Trophoblast cell (in vitro differentiated cells and primary cell): ENCODE measurements at regions not wholly inside any gene's neighbourhood (a gene's known extent, or its start where the extent isn't known, plus 50 kb on each side); places are given as distances from the start of the nearest gene placed in this dataset.
"Not testable (repeated sequence)": the region's sequence is repeated elsewhere in the genome, so short reads cannot be mapped to it uniquely, and the experiment has no call there.

Experiments used
- DNase-seq, 2 donors: peaks; one replicate each; pipeline ENCODE4 v3.0.0-alpha.2; 2016
- H2AFZ ChIP-seq: 2 replicates; pipeline ENCODE4 v1.6.1; 2013; ENCODE audit warnings: low read length, moderate library complexity, mild to moderate bottlenecking; ENCODE audit not compliant: insufficient read depth, poor library complexity
- H2AK5ac ChIP-seq: 2 replicates; pipeline ENCODE4 v1.6.1; 2013; ENCODE audit warnings: mild to moderate bottlenecking, low read length
- H2BK120ac ChIP-seq: 2 replicates; pipeline ENCODE4 v1.6.1; 2013; ENCODE audit warnings: low read length, mild to moderate bottlenecking, moderate library complexity; ENCODE audit not compliant: insufficient read depth, poor library complexity
- H2BK12ac ChIP-seq: 2 replicates; pipeline ENCODE4 v1.6.1; 2013; ENCODE audit warnings: mild to moderate bottlenecking, low read length, moderate library complexity
- H2BK5ac ChIP-seq: 2 replicates; pipeline ENCODE4 v1.6.1; 2013; ENCODE audit warnings: low read length, low read depth, moderate library complexity, mild to moderate bottlenecking; ENCODE audit not compliant: poor library complexity
- H3K14ac ChIP-seq: 2 replicates; pipeline ENCODE4 v1.6.1; 2013; ENCODE audit warnings: mild to moderate bottlenecking, low read length
- H3K18ac ChIP-seq: 2 replicates; pipeline ENCODE4 v1.6.1; 2013; ENCODE audit warnings: mild to moderate bottlenecking, low read length
- H3K23ac ChIP-seq: 2 replicates; pipeline ENCODE4 v1.6.1; 2013; ENCODE audit warnings: low read length
- H3K27ac ChIP-seq: 2 replicates; pipeline ENCODE4 v1.5.1; 2013; ENCODE audit warnings: low read depth, mild to moderate bottlenecking, inconsistent platforms, low read length, moderate library complexity
- H3K27me3 ChIP-seq: 2 replicates; pipeline ENCODE4 v1.6.1; 2013; ENCODE audit warnings: inconsistent platforms, mild to moderate bottlenecking, low read length, moderate library complexity; ENCODE audit not compliant: insufficient read depth
- H3K36me3 ChIP-seq, 2 experiments: 1 replicate in 1 of 2; 2 replicates in 1 of 2; pipeline ENCODE4 v1.6.1; 2013; ENCODE audit warnings: low read length in 2 of 2, mild to moderate bottlenecking in 2 of 2, moderate library complexity in 1 of 2; ENCODE audit not compliant: insufficient read depth in 2 of 2, control insufficient read depth in 1 of 2
- H3K4ac ChIP-seq: 2 replicates; pipeline ENCODE4 v1.6.1; 2013; ENCODE audit warnings: low read depth, mild to moderate bottlenecking, low read length, moderate library complexity
- H3K4me1 ChIP-seq, 2 experiments: 1 replicate in 1 of 2; 2 replicates in 1 of 2; pipeline ENCODE4 v1.6.1; 2013; ENCODE audit warnings: low read length in 2 of 2, mild to moderate bottlenecking in 2 of 2, moderate library complexity in 1 of 2; ENCODE audit not compliant: insufficient read depth in 2 of 2, control insufficient read depth in 1 of 2
- H3K4me2 ChIP-seq: 2 replicates; pipeline ENCODE4 v1.6.1; 2013; ENCODE audit warnings: inconsistent platforms, mild to moderate bottlenecking, low read length, moderate library complexity
- H3K4me3 ChIP-seq: 2 replicates; pipeline ENCODE4 v1.5.1; 2013; ENCODE audit warnings: mild to moderate bottlenecking, low read depth, low read length, inconsistent platforms
- H3K79me1 ChIP-seq: one replicate; pipeline ENCODE4 v1.6.1; 2013; ENCODE audit warnings: low read length
- H3K79me2 ChIP-seq: 2 replicates; pipeline ENCODE4 v1.6.1; 2013; ENCODE audit warnings: low read length, mild to moderate bottlenecking; ENCODE audit not compliant: control insufficient read depth, insufficient read depth, poor library complexity
- H3K9ac ChIP-seq: 2 replicates; pipeline ENCODE4 v1.6.1; 2013; ENCODE audit warnings: mild to moderate bottlenecking, low read length
- H3K9me3 ChIP-seq: 2 replicates; pipeline ENCODE4 v1.6.1; 2013; ENCODE audit warnings: low read depth, mild to moderate bottlenecking, control low read depth, inconsistent platforms, low read length; ENCODE audit not compliant: insufficient read depth
- H4K12ac ChIP-seq: 2 replicates; pipeline ENCODE4 v1.6.1; 2013; ENCODE audit warnings: low read depth, mild to moderate bottlenecking, low read length, moderate library complexity
- H4K8ac ChIP-seq: 2 replicates; pipeline ENCODE4 v1.6.1; 2013; ENCODE audit warnings: low read depth, mild to moderate bottlenecking, low read length, moderate library complexity
- H4K91ac ChIP-seq: one replicate; pipeline ENCODE4 v1.6.1; 2013; ENCODE audit warnings: low read depth, mild to moderate bottlenecking, low read length, moderate library complexity
- WGBS: extraction: QIAGEN DNeasy Blood & Tissue Kit; methylation state at CpG from one replicate; pipeline ENCODE4 v1.1.7; 2013; ENCODE audit warnings: missing lambda C conversion rate; ENCODE audit not compliant: insufficient read length, insufficient coverage; ENCODE audit errors: extremely low coverage; 5-methylcytosine and 5-hydroxymethylcytosine counted together

DNA sequence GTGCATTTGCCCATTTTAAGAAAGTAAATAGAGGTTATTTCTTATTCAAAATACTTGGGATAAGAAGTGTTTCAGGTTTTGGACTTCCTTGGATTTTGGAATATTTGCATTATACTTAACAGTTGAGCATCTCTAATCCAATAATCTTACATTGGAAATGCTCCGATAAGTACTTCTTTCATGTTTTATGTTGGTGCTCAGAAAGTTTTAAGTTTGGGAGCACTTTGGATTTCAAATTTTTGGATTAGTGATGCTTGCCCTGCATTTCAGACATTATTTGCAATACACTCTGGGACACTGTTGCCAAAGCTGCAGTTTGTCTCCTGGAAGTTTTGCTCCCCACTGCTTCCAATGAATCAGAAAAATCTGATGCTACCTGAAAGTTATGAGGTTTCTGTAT, 691.9 kb upstream of the SLITRK6 start:
- no peak overlapping the region for H4K91ac ChIP-seq
- H3K79me2 ChIP-seq, result no peaks in the 10 kb centered on the region
- no peak overlapping the region for H4K12ac ChIP-seq
- no peak overlapping the region for H3K14ac ChIP-seq
- no peak overlapping the region for H2AK5ac ChIP-seq
- H2BK12ac ChIP-seq, result no peak overlapping the region
- H3K79me1 ChIP-seq, result no peaks in the 10 kb centered on the region
- no peak for DNase-seq
- H3K18ac ChIP-seq, result no peak overlapping the region
- H2BK5ac ChIP-seq, result no peak overlapping the region
- H3K23ac ChIP-seq, result no peak overlapping the region
- no peaks in the 10 kb centered on the region for H3K4me1 ChIP-seq
- no peak overlapping the region for H3K4me3 ChIP-seq
- no CpG with 5 or more reads among the region's 1 CpG for WGBS
- H3K9ac ChIP-seq, result no peak overlapping the region
- no peaks in the 10 kb centered on the region for H3K27me3 ChIP-seq
- no peak overlapping the region for H3K4ac ChIP-seq
- no peak overlapping the region for H2BK120ac ChIP-seq
- H4K8ac ChIP-seq, result no peak overlapping the region
- no peaks in the 10 kb centered on the region for H3K36me3 ChIP-seq
- H2AFZ ChIP-seq, result no peak overlapping the region
- no peak overlapping the region for H3K4me2 ChIP-seq
- H3K27ac ChIP-seq, result no peak overlapping the region
- H3K9me3 ChIP-seq, result no peaks in the 10 kb centered on the region

DNA sequence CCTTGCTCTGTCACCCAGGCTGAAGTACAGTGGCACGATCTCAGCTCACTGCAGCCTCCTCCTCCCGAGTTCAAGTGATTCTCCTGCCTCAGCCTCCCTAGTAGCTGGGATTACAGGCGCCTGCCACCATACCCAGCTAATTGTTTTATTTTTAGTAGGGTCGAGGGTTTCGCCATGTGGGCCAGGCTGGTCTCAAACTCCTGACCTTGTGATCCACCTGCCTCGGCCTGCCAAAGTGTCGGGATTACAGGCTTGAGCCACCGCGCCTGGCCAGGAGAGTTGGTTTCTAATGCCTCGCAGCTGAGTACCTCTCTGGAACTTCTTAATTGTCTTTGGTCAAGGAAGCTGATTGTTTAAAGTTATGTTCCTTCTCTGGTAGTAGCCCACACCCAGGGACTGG, 702.7 kb upstream of the SLITRK6 start:
- not testable (repeated sequence) for H4K8ac ChIP-seq, H3K27ac ChIP-seq, H3K4me1 ChIP-seq, H3K4ac ChIP-seq, H3K27me3 ChIP-seq, H4K12ac ChIP-seq, H3K79me1 ChIP-seq, H3K4me2 ChIP-seq, H3K18ac ChIP-seq, H3K14ac ChIP-seq, H3K9ac ChIP-seq, H3K4me3 ChIP-seq, H3K9me3 ChIP-seq, H3K79me2 ChIP-seq, H3K23ac ChIP-seq, H2BK12ac ChIP-seq, H3K36me3 ChIP-seq, H2BK120ac ChIP-seq, DNase-seq, H4K91ac ChIP-seq, H2BK5ac ChIP-seq, H2AK5ac ChIP-seq, H2AFZ ChIP-seq
- no CpG with 5 or more reads among the region's 10 CpGs for WGBS

- Histone ChIP-seq H3K23ac (no peak overlapping the region), H3K79me1 (no peaks in the 10 kb centered on the region), H3K79me2 (no peaks in the 10 kb centered on the region), H4K8ac (no peak overlapping the region), H3K27me3 (no peaks in the 10 kb centered on the region), H3K14ac (no peak overlapping the region), H3K9me3 (no peaks in the 10 kb centered on the region), H4K12ac (no peak overlapping the region), H2BK12ac (no peak overlapping the region), H3K18ac (no peak overlapping the region), H3K4me2 (no peak overlapping the region), H3K4me1 (no peaks in the 10 kb centered on the region), H2AK5ac (no peak overlapping the region), H3K36me3 (no peaks in the 10 kb centered on the region), H3K4me3 (no peak overlapping the region), H4K91ac (no peak overlapping the region), H2BK120ac (no peak overlapping the region), H2AFZ (no peak overlapping the region), H3K27ac (no peak overlapping the region), H3K9ac (no peak overlapping the region), H2BK5ac (no peak overlapping the region), H3K4ac (no peak overlapping the region)
- DNase-seq, result no peak
- no CpG with 5 or more reads among the region's 2 CpGs for WGBS
Observed at GRCh38 chr13:86510792-86511191, 711.6 kb upstream of the SLITRK6 start.

DNA sequence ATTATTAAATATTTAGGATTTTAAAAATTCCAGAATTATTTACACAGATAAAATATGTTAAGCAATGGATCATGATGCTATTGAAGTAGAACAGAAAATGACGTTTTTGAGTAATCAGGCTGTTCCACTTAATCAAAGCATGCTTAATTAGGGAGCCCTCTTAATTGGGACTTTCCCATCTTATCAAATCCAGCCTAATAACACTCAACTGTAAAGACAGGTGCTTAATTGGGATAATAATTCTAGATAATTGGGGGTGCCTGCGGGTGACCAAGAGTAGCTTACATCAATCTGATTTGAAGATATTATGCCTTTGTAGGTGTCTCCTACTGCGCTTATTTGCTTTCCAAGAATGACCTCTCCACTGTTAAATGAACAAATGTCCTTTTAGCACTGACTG, 742.2 kb upstream of the SLITRK6 start:
- no peak overlapping the region for H3K23ac ChIP-seq
- H3K18ac ChIP-seq, result no peak overlapping the region
- no peak overlapping the region for H2BK5ac ChIP-seq
- no peak overlapping the region for H2AK5ac ChIP-seq
- H3K4me1 ChIP-seq, result no peaks in the 10 kb centered on the region
- no CpG with 5 or more reads among the region's 3 CpGs for WGBS
- H2AFZ ChIP-seq, result no peak overlapping the region
- H4K91ac ChIP-seq, result no peak overlapping the region
- no peak overlapping the region for H3K9ac ChIP-seq
- H3K9me3 ChIP-seq, result no peaks in the 10 kb centered on the region
- H4K12ac ChIP-seq, result no peak overlapping the region
- no peak overlapping the region for H3K27ac ChIP-seq
- no peak overlapping the region for H2BK120ac ChIP-seq
- H3K79me2 ChIP-seq, result no peaks in the 10 kb centered on the region
- no peaks in the 10 kb centered on the region for H3K27me3 ChIP-seq
- H3K36me3 ChIP-seq, result no peaks in the 10 kb centered on the region
- no peak overlapping the region for H3K4me2 ChIP-seq
- H3K4ac ChIP-seq, result no peak overlapping the region
- DNase-seq, result no peak
- no peaks in the 10 kb centered on the region for H3K79me1 ChIP-seq
- no peak overlapping the region for H4K8ac ChIP-seq
- no peak overlapping the region for H2BK12ac ChIP-seq
- H3K14ac ChIP-seq, result no peak overlapping the region
- no peak overlapping the region for H3K4me3 ChIP-seq

GRCh38 chr13:86554066-86554465, 754.8 kb upstream of the SLITRK6 start:
- Histone ChIP-seq H3K79me2 (no peaks in the 10 kb centered on the region), H3K9ac (no peak overlapping the region)

More at GRCh38 chr13:86554066-86554465, 754.8 kb upstream of the SLITRK6 start:
- Histone ChIP-seq H3K4me2 (no peak overlapping the region), H2AK5ac (no peak overlapping the region), H2AFZ (no peak overlapping the region), H2BK120ac (no peak overlapping the region), H3K23ac (no peak overlapping the region), H2BK5ac (no peak overlapping the region), H3K79me1 (no peaks in the 10 kb centered on the region), H3K36me3 (no peaks in the 10 kb centered on the region), H2BK12ac (no peak overlapping the region), H3K27ac (no peak overlapping the region), H3K4me1 (no peaks in the 10 kb centered on the region), H3K9me3 (no peaks in the 10 kb centered on the region), H3K27me3 (no peaks in the 10 kb centered on the region), H3K14ac (no peak overlapping the region), H3K4ac (no peak overlapping the region), H4K91ac (no peak overlapping the region), H3K4me3 (no peak overlapping the region), H4K8ac (no peak overlapping the region), H4K12ac (no peak overlapping the region), H3K18ac (no peak overlapping the region)
- DNase-seq, result no peak
